OCI-LY7 (cell line): ENCODE measurements at regions not wholly inside any gene's neighbourhood (a gene's known extent, or its start where the extent isn't known, plus 50 kb on each side); places are given as distances from the start of the nearest gene placed in this dataset.

Experiments
- BruUV-seq: library from RNA; stranded (reverse); fragments of 400-500 nt; replicated peaks from 2 replicates; lab custom pipeline; 2021; lab: Mats Ljungman, UMichigan
- CTCF ChIA-PET: fragments of 300-600 bp; sonication (Branson Sonifier 250); formaldehyde crosslinking; loops from one replicate; lab custom pipeline; 2022; ENCODE audit warnings: antibody characterized with exemption; ENCODE audit not compliant: unreplicated experiment; lab: Charles Lee
- POLR2A ChIA-PET: fragments of 300-600 bp; sonication (Branson Sonifier 250); formaldehyde crosslinking; loops from one replicate; lab custom pipeline; 2022; ENCODE audit warnings: antibody characterized with exemption; lab: Charles Lee
- DNase-seq: peaks from one replicate; pipeline ENCODE4 v3.0.0-alpha.2; 2015; ENCODE audit warnings: low spot score
- H2AFZ ChIP-seq: fragments of 200-600 bp; sonication (generic), shearing (Covaris generic); 2 replicates; pipeline ENCODE4 v1.6.1; 2014; ENCODE audit warnings: mild to moderate bottlenecking, antibody characterized with exemption, low read length, moderate library complexity
- H3K27ac ChIP-seq: fragments of 200-600 bp; sonication (generic); 2 replicates; pipeline ENCODE4 v1.5.1; 2014; ENCODE audit warnings: mixed run types, low read depth, mild to moderate bottlenecking, moderate library complexity, low read length, inconsistent platforms; ENCODE audit not compliant: poor library complexity, severe bottlenecking
- H3K36me3 ChIP-seq: fragments of 200-600 bp; sonication (generic); 2 replicates; pipeline ENCODE4 v1.6.1; 2014; ENCODE audit warnings: mild to moderate bottlenecking, antibody characterized with exemption, low read length, moderate library complexity, mixed read lengths; ENCODE audit not compliant: insufficient read depth
- H3K4me1 ChIP-seq: fragments of 200-600 bp; sonication (generic); 2 replicates; pipeline ENCODE4 v1.5.1; 2014; ENCODE audit warnings: mild to moderate bottlenecking, low read length; ENCODE audit not compliant: insufficient read depth, poor library complexity, severe bottlenecking
- H3K4me2 ChIP-seq: fragments of 200-600 bp; sonication (generic); 2 replicates; pipeline ENCODE4 v1.6.1; 2014; ENCODE audit warnings: mild to moderate bottlenecking, low read length
- H3K4me3 ChIP-seq: fragments of 200-600 bp; sonication (generic); 2 replicates; pipeline ENCODE4 v1.5.1; 2014; ENCODE audit warnings: mild to moderate bottlenecking, low read depth, low read length; ENCODE audit not compliant: poor library complexity, severe bottlenecking
- H3K79me2 ChIP-seq: fragments of 200-600 bp; sonication (generic); 2 replicates; pipeline ENCODE4 v1.6.1; 2016; ENCODE audit warnings: low read depth, mild to moderate bottlenecking, low read length, moderate library complexity, mixed read lengths; ENCODE audit not compliant: insufficient read depth
- H3K9me2 ChIP-seq: fragments of 200-600 bp; sonication (generic); 2 replicates; pipeline ENCODE4 v1.6.1; 2016; ENCODE audit warnings: mild to moderate bottlenecking, low read length, mixed read lengths; ENCODE audit not compliant: insufficient read depth
- H3K9me3 ChIP-seq: fragments of 200-600 bp; sonication (generic); 2 replicates; pipeline ENCODE4 v1.6.1; 2014; ENCODE audit warnings: mild to moderate bottlenecking, mixed run types, low read length, mixed read lengths
- H4K20me1 ChIP-seq: fragments of 200-600 bp; sonication (generic); 2 replicates; pipeline ENCODE4 v1.6.1; 2014; ENCODE audit warnings: mild to moderate bottlenecking, antibody characterized with exemption, low read length, moderate library complexity, mixed read lengths; ENCODE audit not compliant: insufficient read depth
- CTCF ChIP-seq: fragments of 200-600 bp; sonication (generic); conservative IDR thresholded peaks from 2 replicates; pipeline ENCODE4 v1.5.1; 2014; ENCODE audit warnings: mild to moderate bottlenecking, antibody characterized with exemption, low read length, moderate library complexity, mixed read lengths
- EZH2phosphoT487 ChIP-seq: fragments of 200-600 bp; sonication (generic); IDR thresholded peaks from 2 replicates; pipeline ENCODE4 v1.6.1; 2018; ENCODE audit warnings: low read depth, borderline replicate concordance, mild to moderate bottlenecking, mixed run types, antibody characterized with exemption, low read length, moderate library complexity, mixed read lengths
- intact Hi-C: fragments of 100-400 bp; cut with micrococcal nuclease; formaldehyde crosslinking; loops from one replicate; pipeline ENCODE4 v1.10.0; 2022; ENCODE audit not compliant: unreplicated experiment

GRCh38 chr16:48850097-48850770, 240.3 kb upstream of the N4BP1 start:
- POLR2A ChIA-PET: no interaction called here
- TF ChIP-seq EZH2phosphoT487: no peak
- Histone ChIP-seq H4K20me1 (no peaks in the 10 kb centered on the region), H3K4me3 (no peak overlapping the region), H3K79me2 (no peaks in the 10 kb centered on the region), H3K4me1 (no peaks in the 10 kb centered on the region), H3K9me3 (no peaks in the 10 kb centered on the region), H2AFZ (no peak overlapping the region), H3K36me3 (no peaks in the 10 kb centered on the region), H3K9me2 (no peaks in the 10 kb centered on the region), H3K27ac (no peak overlapping the region), H3K4me2 (no peak overlapping the region)
- CTCF ChIA-PET: no interaction called here
- intact Hi-C loops: no loop called here
- no TSS peak for BruUV-seq
- DNase-seq: no peak

GRCh38 chr16:48846277-48846676, 236.3 kb upstream of the N4BP1 start:
- BruUV-seq: no TSS peak
- no peaks in the 10 kb centered on the region for H3K4me1 ChIP-seq
- no peak overlapping the region for H3K4me3 ChIP-seq
- no peaks in the 10 kb centered on the region for H3K9me3 ChIP-seq
- H3K36me3 ChIP-seq: no peaks in the 10 kb centered on the region
- DNase-seq: no peak
- H3K4me2 ChIP-seq: no peak overlapping the region
- H3K27ac ChIP-seq: no peak overlapping the region
- intact Hi-C loops: no loop called here
- H4K20me1 ChIP-seq: no peaks in the 10 kb centered on the region
- TF ChIP-seq EZH2phosphoT487 (no peak), CTCF (no peak)
- H3K9me2 ChIP-seq: no peaks in the 10 kb centered on the region
- ChIA-PET CTCF (no interaction called here), POLR2A (no interaction called here)
- H2AFZ ChIP-seq: no peak overlapping the region
- no peaks in the 10 kb centered on the region for H3K79me2 ChIP-seq

GRCh38 chr16:48845261-48845660, 235.3 kb upstream of the N4BP1 start:
- TF ChIP-seq CTCF (no peak), EZH2phosphoT487 (no peak)
- no TSS peak for BruUV-seq
- Histone ChIP-seq H3K9me3 (no peaks in the 10 kb centered on the region), H3K36me3 (no peaks in the 10 kb centered on the region), H2AFZ (no peak overlapping the region), H3K4me1 (no peaks in the 10 kb centered on the region), H4K20me1 (no peaks in the 10 kb centered on the region), H3K4me3 (no peak overlapping the region), H3K27ac (no peak overlapping the region), H3K9me2 (no peaks in the 10 kb centered on the region), H3K4me2 (no peak overlapping the region), H3K79me2 (no peaks in the 10 kb centered on the region)
- POLR2A ChIA-PET: interaction anchor here (1.5 kb wide), 1 partner anchor 30 kb away, joined by 3 read pairs; no protein-coding TSS in a partner anchor
- intact Hi-C loops: no loop called here
- no peak for DNase-seq
- CTCF ChIA-PET: no interaction called here
